ENCODE measurements at regions not wholly inside any gene's neighbourhood (a gene's known extent, or its start where the extent isn't known, plus 50 kb on each side); places are given as distances from the start of the nearest gene placed in this dataset.

DNA sequence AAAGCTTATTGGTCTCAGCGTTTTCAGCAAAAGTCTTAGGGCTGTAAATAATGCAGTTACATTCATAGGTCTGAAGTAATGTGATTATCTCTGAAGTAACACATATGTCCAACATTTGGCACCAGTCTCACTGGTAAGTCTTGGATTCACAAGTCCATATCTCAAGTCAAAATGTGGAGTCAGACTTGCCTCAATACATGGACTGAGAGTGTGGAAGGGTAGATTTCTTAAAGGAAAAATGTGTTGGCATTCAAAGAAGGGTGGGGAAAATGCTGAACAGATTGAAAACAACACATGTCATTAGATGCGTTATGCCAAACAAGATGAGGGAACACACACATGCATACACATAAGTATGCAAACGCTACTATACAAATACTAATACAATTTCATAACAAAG lies 989.0 kb upstream of the MANEA start:
- ATAC-seq (no peak), DNase-seq (ENCODE audit: low read depth, low spot score) (no peak)
- no TSS peak for BruUV-seq (replicated peaks)
- ChIA-PET POLR2A (no interaction called here), CTCF (no interaction called here)
- Histone ChIP-seq H3K27ac (ENCODE audit: low read length) (no peak overlapping the region), H3K4me3 (ENCODE audit: low read depth in 2 of 2, low read length in 2 of 2) (no peak overlapping the region), H3K36me3 (ENCODE audit: control insufficient read depth, insufficient read depth, low read length) (no peaks in the 10 kb centered on the region), H3K27me3 (ENCODE audit: control insufficient read depth, insufficient read depth, low read length) (no peaks in the 10 kb centered on the region), H3K4me1 (ENCODE audit: control insufficient read depth, insufficient read depth, low read length) (no peaks in the 10 kb centered on the region), H3K9me3 (ENCODE audit: control insufficient read depth, insufficient read depth, low read depth, low read length) (no peaks in the 10 kb centered on the region)
- no peak for TF ChIP-seq TCF7L2 (IDR thresholded peaks at IDR 0.05; ENCODE audit: low read depth, low read length)
- TF ChIP-seq, protein P1, sequence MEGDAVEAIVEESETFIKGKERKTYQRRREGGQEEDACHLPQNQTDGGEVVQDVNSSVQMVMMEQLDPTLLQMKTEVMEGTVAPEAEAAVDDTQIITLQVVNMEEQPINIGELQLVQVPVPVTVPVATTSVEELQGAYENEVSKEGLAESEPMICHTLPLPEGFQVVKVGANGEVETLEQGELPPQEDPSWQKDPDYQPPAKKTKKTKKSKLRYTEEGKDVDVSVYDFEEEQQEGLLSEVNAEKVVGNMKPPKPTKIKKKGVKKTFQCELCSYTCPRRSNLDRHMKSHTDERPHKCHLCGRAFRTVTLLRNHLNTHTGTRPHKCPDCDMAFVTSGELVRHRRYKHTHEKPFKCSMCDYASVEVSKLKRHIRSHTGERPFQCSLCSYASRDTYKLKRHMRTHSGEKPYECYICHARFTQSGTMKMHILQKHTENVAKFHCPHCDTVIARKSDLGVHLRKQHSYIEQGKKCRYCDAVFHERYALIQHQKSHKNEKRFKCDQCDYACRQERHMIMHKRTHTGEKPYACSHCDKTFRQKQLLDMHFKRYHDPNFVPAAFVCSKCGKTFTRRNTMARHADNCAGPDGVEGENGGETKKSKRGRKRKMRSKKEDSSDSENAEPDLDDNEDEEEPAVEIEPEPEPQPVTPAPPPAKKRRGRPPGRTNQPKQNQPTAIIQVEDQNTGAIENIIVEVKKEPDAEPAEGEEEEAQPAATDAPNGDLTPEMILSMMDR (IDR thresholded peaks at IDR 0.05) = no peak
- TF ChIP-seq, protein P2, sequence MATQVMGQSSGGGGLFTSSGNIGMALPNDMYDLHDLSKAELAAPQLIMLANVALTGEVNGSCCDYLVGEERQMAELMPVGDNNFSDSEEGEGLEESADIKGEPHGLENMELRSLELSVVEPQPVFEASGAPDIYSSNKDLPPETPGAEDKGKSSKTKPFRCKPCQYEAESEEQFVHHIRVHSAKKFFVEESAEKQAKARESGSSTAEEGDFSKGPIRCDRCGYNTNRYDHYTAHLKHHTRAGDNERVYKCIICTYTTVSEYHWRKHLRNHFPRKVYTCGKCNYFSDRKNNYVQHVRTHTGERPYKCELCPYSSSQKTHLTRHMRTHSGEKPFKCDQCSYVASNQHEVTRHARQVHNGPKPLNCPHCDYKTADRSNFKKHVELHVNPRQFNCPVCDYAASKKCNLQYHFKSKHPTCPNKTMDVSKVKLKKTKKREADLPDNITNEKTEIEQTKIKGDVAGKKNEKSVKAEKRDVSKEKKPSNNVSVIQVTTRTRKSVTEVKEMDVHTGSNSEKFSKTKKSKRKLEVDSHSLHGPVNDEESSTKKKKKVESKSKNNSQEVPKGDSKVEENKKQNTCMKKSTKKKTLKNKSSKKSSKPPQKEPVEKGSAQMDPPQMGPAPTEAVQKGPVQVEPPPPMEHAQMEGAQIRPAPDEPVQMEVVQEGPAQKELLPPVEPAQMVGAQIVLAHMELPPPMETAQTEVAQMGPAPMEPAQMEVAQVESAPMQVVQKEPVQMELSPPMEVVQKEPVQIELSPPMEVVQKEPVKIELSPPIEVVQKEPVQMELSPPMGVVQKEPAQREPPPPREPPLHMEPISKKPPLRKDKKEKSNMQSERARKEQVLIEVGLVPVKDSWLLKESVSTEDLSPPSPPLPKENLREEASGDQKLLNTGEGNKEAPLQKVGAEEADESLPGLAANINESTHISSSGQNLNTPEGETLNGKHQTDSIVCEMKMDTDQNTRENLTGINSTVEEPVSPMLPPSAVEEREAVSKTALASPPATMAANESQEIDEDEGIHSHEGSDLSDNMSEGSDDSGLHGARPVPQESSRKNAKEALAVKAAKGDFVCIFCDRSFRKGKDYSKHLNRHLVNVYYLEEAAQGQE (IDR thresholded peaks at IDR 0.05; ENCODE audit: insufficient read depth in 1 of 2, low read depth in 2 of 2, low read length in 1 of 2) = no peak
- TF ChIP-seq SIN3A (IDR thresholded peaks at IDR 0.05; ENCODE audit: borderline replicate concordance, insufficient read depth, low read depth, low read length) = no peak
- no peak for TF ChIP-seq POLR2AphosphoS5 (IDR thresholded peaks at IDR 0.05; ENCODE audit: low read depth, low read length)
- intact Hi-C loops (cut with micrococcal nuclease; ENCODE audit: unreplicated experiment) (no loop called here), in situ Hi-C loops (cut with HindIII; ENCODE audit: low pct_unique_long_range_greater_than_20kb, low sequenced_read_pairs) (no loop called here)

DNA sequence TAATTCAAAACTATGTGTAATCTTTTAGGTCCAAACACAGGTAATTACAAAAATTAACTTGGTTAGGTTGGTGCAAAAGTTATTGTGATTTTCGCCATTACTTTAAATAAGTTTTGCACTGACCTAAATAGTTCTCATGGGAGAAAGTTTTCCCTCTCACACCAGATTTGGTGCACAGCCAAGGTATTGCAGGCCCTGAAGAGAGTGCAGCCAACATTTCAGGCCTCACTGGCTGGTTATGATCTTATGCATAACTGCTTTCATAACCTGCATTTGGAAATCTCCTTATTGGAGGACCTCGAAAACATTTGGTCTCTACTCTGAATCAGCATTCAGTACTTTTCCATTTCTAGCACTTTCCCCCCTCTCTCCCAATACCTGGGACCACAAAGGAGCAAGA lies 993.1 kb upstream of the MANEA start:
- no peak overlapping the region for H3K27ac ChIP-seq (ENCODE audit: low read length)
- no peaks in the 10 kb centered on the region for H3K27me3 ChIP-seq (ENCODE audit: control insufficient read depth, insufficient read depth, low read length)
- no peaks in the 10 kb centered on the region for H3K4me1 ChIP-seq (ENCODE audit: control insufficient read depth, insufficient read depth, low read length)
- no peaks in the 10 kb centered on the region for H3K36me3 ChIP-seq (ENCODE audit: control insufficient read depth, insufficient read depth, low read length)
- no peaks in the 10 kb centered on the region for H3K9me3 ChIP-seq (ENCODE audit: control insufficient read depth, insufficient read depth, low read depth, low read length)
- no peak overlapping the region for H3K4me3 ChIP-seq (ENCODE audit: low read depth in 2 of 2, low read length in 2 of 2)
- intact Hi-C loops (cut with micrococcal nuclease; ENCODE audit: unreplicated experiment) (no loop called here), in situ Hi-C loops (cut with HindIII; ENCODE audit: low pct_unique_long_range_greater_than_20kb, low sequenced_read_pairs) (no loop called here)
- no TSS peak for BruUV-seq (replicated peaks)
- DNase-seq (ENCODE audit: low read depth, low spot score) (no peak), ATAC-seq (no peak)
- ChIA-PET CTCF (no interaction called here), POLR2A (no interaction called here)
- no peak for TF ChIP-seq TCF7L2 (IDR thresholded peaks at IDR 0.05; ENCODE audit: low read depth, low read length)
- TF ChIP-seq, protein P2 (IDR thresholded peaks at IDR 0.05; ENCODE audit: insufficient read depth in 1 of 2, low read depth in 2 of 2, low read length in 1 of 2) = no peak
